WTC11 (cell line): ENCODE measurements at regions not wholly inside any gene's neighbourhood (a gene's known extent, or its start where the extent isn't known, plus 50 kb on each side); places are given as distances from the start of the nearest gene placed in this dataset.

Source experiments
- ATAC-seq: fragments of 200-7000 bp; cut with Tn5 transposase; 2 replicates; pipeline ENCODE4 v1.10.0; 2021; ENCODE audit warnings: mild to moderate bottlenecking, moderate library complexity
- CTCF ChIA-PET: fragments of 300-600 bp; sonication (Branson Sonifier 250); formaldehyde crosslinking; loops from one replicate; lab custom pipeline; 2021; ENCODE audit warnings: antibody characterized with exemption; lab: Charles Lee
- POLR2A ChIA-PET: fragments of 350-600 bp; sonication (Branson Sonifier 250); formaldehyde crosslinking; loops from one replicate; lab custom pipeline; 2021; ENCODE audit warnings: antibody characterized with exemption; lab: Charles Lee
- DNase-seq: peaks from one replicate; pipeline ENCODE4 v3.0.0; 2021; ENCODE audit warnings: low spot score
- H3K27ac Mint-ChIP-seq: 2 replicates; pipeline ENCODE4 v1.8.0; 2021; ENCODE audit warnings: mixed read lengths
- H3K27me3 Mint-ChIP-seq: 2 replicates; pipeline ENCODE4 v1.8.0; 2021; ENCODE audit warnings: low read depth, mild to moderate bottlenecking, moderate library complexity, mixed read lengths
- H3K36me3 Mint-ChIP-seq: 2 replicates; pipeline ENCODE4 v1.8.0; 2021; ENCODE audit warnings: mixed read lengths
- H3K4me1 Mint-ChIP-seq: 2 replicates; pipeline ENCODE4 v1.8.0; 2022; ENCODE audit warnings: mixed read lengths
- H3K4me3 Mint-ChIP-seq: 2 replicates; pipeline ENCODE4 v1.8.0; 2021; ENCODE audit warnings: mild to moderate bottlenecking, moderate library complexity, mixed read lengths
- H3K9me3 Mint-ChIP-seq: 2 replicates; pipeline ENCODE4 v1.8.0; 2021; ENCODE audit warnings: mixed read lengths
- AR ChIP-seq: fragments of 250-450 bp; sonication (Bioruptor Pico); IDR thresholded peaks from 2 replicates; pipeline ENCODE4 v1.9.0; 2021; ENCODE audit warnings: mild to moderate bottlenecking
- ATF2 ChIP-seq: sonication (generic); formaldehyde crosslinking; IDR thresholded peaks from 2 replicates; pipeline ENCODE4 v1.8.1; 2022; ENCODE audit warnings: low read depth, missing genetic modification reagents, borderline replicate concordance
- EMX1 ChIP-seq: fragments of 250-450 bp; sonication (Bioruptor Pico); IDR thresholded peaks from 2 replicates; pipeline ENCODE4 v1.8.0; 2021; ENCODE audit warnings: mild to moderate bottlenecking
- ESRRA ChIP-seq: sonication (generic); formaldehyde crosslinking; IDR thresholded peaks from 2 replicates; pipeline ENCODE4 v1.8.1; 2022; ENCODE audit warnings: mild to moderate bottlenecking, missing genetic modification reagents, borderline replicate concordance
- GABPB1 ChIP-seq: sonication (generic); formaldehyde crosslinking; IDR thresholded peaks from 2 replicates; pipeline ENCODE4 v1.8.1; 2023; ENCODE audit warnings: mild to moderate bottlenecking, missing genetic modification reagents
- GRHL2 ChIP-seq: fragments of 250-450 bp; sonication (Bioruptor Pico); IDR thresholded peaks from 2 replicates; pipeline ENCODE4 v1.8.0; 2022; ENCODE audit warnings: mild to moderate bottlenecking, moderate library complexity; ENCODE audit not compliant: insufficient replicate concordance, severe bottlenecking
- IRF1 ChIP-seq: sonication (generic); formaldehyde crosslinking; IDR thresholded peaks from 2 replicates; pipeline ENCODE4 v1.8.0; 2023; ENCODE audit warnings: missing genetic modification reagents
- IRF2 ChIP-seq: sonication (generic); formaldehyde crosslinking; IDR thresholded peaks from 2 replicates; pipeline ENCODE4 v1.8.0; 2022; ENCODE audit warnings: low read depth, missing genetic modification reagents, borderline replicate concordance
- JAZF1 ChIP-seq: fragments of 250-450 bp; sonication (Bioruptor Pico); IDR thresholded peaks from 2 replicates; pipeline ENCODE4 v1.9.0; 2021; ENCODE audit warnings: moderate library complexity, mild to moderate bottlenecking, inconsistent platforms
- JUN ChIP-seq: sonication (generic); formaldehyde crosslinking; IDR thresholded peaks from 2 replicates; pipeline ENCODE4 v1.8.0; 2023; ENCODE audit warnings: mild to moderate bottlenecking, missing genetic modification reagents
- MAX ChIP-seq: sonication (generic); formaldehyde crosslinking; IDR thresholded peaks from 2 replicates; pipeline ENCODE4 v1.8.0; 2022; ENCODE audit warnings: mild to moderate bottlenecking, missing genetic modification reagents
- NFATC4 ChIP-seq: fragments of 250-450 bp; sonication (Bioruptor Pico); IDR thresholded peaks from 2 replicates; pipeline ENCODE4 v1.9.0; 2021; ENCODE audit warnings: mild to moderate bottlenecking
- NFE2L1 ChIP-seq: sonication (generic); formaldehyde crosslinking; IDR thresholded peaks from 2 replicates; pipeline ENCODE4 v1.8.1; 2023; ENCODE audit warnings: missing genetic modification reagents
- NR3C1 ChIP-seq: sonication (generic); formaldehyde crosslinking; conservative IDR thresholded peaks from 2 replicates; pipeline ENCODE4 v1.8.1; 2023; ENCODE audit warnings: low read depth, mild to moderate bottlenecking, missing genetic modification reagents
- RELA ChIP-seq: sonication (generic); formaldehyde crosslinking; IDR thresholded peaks from 2 replicates; pipeline ENCODE4 v1.8.1; 2022; ENCODE audit warnings: missing genetic modification reagents, mild to moderate bottlenecking, borderline replicate concordance
- SMAD3 ChIP-seq: sonication (generic); formaldehyde crosslinking; IDR thresholded peaks from 2 replicates; pipeline ENCODE4 v1.8.0; 2022; ENCODE audit warnings: missing genetic modification reagents, mild to moderate bottlenecking, borderline replicate concordance
- TEAD1 ChIP-seq: sonication (generic); formaldehyde crosslinking; IDR thresholded peaks from 2 replicates; pipeline ENCODE4 v1.8.0; 2022; ENCODE audit warnings: mild to moderate bottlenecking, missing genetic modification reagents
- TEAD4 ChIP-seq: sonication (generic); formaldehyde crosslinking; IDR thresholded peaks from 2 replicates; pipeline ENCODE4 v1.8.0; 2022; ENCODE audit warnings: mild to moderate bottlenecking, missing genetic modification reagents
- ZBTB21 ChIP-seq: sonication (generic); formaldehyde crosslinking; IDR thresholded peaks from 2 replicates; pipeline ENCODE4 v1.8.1; 2023; ENCODE audit warnings: mild to moderate bottlenecking, missing genetic modification reagents, borderline replicate concordance
- ZNF396 ChIP-seq: fragments of 250-450 bp; sonication (Bioruptor Pico); IDR thresholded peaks from 2 replicates; pipeline ENCODE4 v1.8.0; 2021; ENCODE audit warnings: mild to moderate bottlenecking, moderate library complexity, borderline replicate concordance
- TF ChIP-seq, protein P1 (sequence below): sonication (generic); formaldehyde crosslinking; IDR thresholded peaks from 2 replicates; pipeline ENCODE4 v1.8.1; 2023; ENCODE audit warnings: mild to moderate bottlenecking, missing genetic modification reagents, moderate library complexity
- TF ChIP-seq, protein P2 (sequence below): sonication (generic); formaldehyde crosslinking; IDR thresholded peaks from 2 replicates; pipeline ENCODE4 v1.8.1; 2023; ENCODE audit warnings: mild to moderate bottlenecking, missing genetic modification reagents, borderline replicate concordance
- TF ChIP-seq, protein P3 (sequence below): sonication (generic); formaldehyde crosslinking; IDR thresholded peaks from 2 replicates; pipeline ENCODE4 v1.8.1; 2023; ENCODE audit warnings: mild to moderate bottlenecking, missing genetic modification reagents
- TF ChIP-seq, protein P4 (sequence below): sonication (generic); formaldehyde crosslinking; IDR thresholded peaks from 2 replicates; pipeline ENCODE4 v1.8.1; 2022; ENCODE audit warnings: low read depth, mild to moderate bottlenecking, moderate library complexity, missing genetic modification reagents, borderline replicate concordance

DNA sequence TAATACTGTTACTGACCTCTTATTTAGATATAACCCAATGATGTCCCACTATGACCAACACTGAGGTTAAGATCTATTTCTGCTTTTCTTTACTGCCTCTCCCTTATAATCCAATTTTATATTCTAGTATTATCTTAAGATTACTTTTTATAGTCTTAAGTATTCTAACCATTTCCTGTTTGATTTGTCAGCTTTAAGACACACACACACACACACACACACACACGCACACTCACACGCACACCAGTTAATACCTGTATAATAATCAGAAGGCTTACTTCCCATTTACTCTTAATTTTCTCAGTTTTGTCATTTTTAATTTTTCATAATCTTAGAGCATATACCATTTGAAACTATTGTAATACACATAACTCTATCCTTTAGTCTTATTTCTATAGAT lies 226.0 kb upstream of the C11orf87 start (continued):
- no peak for TF ChIP-seq ATF2
- TF ChIP-seq, protein P1, sequence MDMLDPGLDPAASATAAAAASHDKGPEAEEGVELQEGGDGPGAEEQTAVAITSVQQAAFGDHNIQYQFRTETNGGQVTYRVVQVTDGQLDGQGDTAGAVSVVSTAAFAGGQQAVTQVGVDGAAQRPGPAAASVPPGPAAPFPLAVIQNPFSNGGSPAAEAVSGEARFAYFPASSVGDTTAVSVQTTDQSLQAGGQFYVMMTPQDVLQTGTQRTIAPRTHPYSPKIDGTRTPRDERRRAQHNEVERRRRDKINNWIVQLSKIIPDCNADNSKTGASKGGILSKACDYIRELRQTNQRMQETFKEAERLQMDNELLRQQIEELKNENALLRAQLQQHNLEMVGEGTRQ (CRISPR knock-in tag) = no peak
- TF ChIP-seq NR3C1 = no peak
- no peak for TF ChIP-seq TEAD1
- no peak for TF ChIP-seq ZBTB21 (CRISPR knock-in tag)
- no peak for TF ChIP-seq MAX
- TF ChIP-seq, protein P2, sequence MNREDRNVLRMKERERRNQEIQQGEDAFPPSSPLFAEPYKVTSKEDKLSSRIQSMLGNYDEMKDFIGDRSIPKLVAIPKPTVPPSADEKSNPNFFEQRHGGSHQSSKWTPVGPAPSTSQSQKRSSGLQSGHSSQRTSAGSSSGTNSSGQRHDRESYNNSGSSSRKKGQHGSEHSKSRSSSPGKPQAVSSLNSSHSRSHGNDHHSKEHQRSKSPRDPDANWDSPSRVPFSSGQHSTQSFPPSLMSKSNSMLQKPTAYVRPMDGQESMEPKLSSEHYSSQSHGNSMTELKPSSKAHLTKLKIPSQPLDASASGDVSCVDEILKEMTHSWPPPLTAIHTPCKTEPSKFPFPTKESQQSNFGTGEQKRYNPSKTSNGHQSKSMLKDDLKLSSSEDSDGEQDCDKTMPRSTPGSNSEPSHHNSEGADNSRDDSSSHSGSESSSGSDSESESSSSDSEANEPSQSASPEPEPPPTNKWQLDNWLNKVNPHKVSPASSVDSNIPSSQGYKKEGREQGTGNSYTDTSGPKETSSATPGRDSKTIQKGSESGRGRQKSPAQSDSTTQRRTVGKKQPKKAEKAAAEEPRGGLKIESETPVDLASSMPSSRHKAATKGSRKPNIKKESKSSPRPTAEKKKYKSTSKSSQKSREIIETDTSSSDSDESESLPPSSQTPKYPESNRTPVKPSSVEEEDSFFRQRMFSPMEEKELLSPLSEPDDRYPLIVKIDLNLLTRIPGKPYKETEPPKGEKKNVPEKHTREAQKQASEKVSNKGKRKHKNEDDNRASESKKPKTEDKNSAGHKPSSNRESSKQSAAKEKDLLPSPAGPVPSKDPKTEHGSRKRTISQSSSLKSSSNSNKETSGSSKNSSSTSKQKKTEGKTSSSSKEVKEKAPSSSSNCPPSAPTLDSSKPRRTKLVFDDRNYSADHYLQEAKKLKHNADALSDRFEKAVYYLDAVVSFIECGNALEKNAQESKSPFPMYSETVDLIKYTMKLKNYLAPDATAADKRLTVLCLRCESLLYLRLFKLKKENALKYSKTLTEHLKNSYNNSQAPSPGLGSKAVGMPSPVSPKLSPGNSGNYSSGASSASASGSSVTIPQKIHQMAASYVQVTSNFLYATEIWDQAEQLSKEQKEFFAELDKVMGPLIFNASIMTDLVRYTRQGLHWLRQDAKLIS (CRISPR knock-in tag) = no peak
- TF ChIP-seq, all 79 proteins: peak for 0

DNA sequence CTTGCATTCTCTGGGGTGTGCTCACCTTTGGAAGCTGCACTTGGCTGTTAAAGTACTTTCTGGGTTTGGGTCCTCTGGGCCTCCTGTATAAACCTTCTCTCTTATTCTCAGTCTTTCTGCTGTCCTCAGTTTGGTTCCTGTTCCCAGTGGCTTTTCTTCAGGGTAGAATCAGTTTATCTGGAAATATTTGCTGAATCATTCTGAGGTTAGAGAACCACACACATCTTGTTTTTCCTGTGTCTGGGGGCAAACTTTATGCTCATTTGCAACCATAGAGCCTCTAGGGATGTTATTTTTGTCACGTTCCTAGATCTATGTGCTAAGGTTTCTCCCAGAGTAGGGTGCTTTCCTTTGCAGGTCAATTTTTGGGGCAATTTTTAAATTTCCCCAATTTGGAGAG lies 224.3 kb upstream of the C11orf87 start:
- H3K36me3 Mint-ChIP-seq = peaks cover under 1% of the 10 kb centered on the region; the same call in 1 of the 2 replicates
- ChIA-PET POLR2A (no interaction called here), CTCF (no interaction called here)
- H3K4me3 Mint-ChIP-seq = no peak overlapping the region
- no peaks in the 10 kb centered on the region for H3K4me1 Mint-ChIP-seq
- TF ChIP-seq NFE2L1 (CRISPR knock-in tag) (no peak), NFATC4 (CRISPR knock-in tag) (no peak), JUN (CRISPR knock-in tag) (no peak), SMAD3 (CRISPR knock-in tag) (no peak), RELA (no peak), IRF1 (CRISPR knock-in tag) (no peak)
- no peaks in the 10 kb centered on the region for H3K27me3 Mint-ChIP-seq
- peaks cover 8% of the 10 kb centered on the region for H3K9me3 Mint-ChIP-seq
- no peak overlapping the region for H3K27ac Mint-ChIP-seq
- ATAC-seq (no peak), DNase-seq (no peak)

- ATAC-seq (no peak), DNase-seq (no peak)
- H3K27me3 Mint-ChIP-seq = no peaks in the 10 kb centered on the region
- H3K27ac Mint-ChIP-seq = no peak overlapping the region
- peaks cover 12% of the 10 kb centered on the region for H3K9me3 Mint-ChIP-seq
- POLR2A ChIA-PET = no interaction called here
- no peaks in the 10 kb centered on the region for H3K4me1 Mint-ChIP-seq
- H3K36me3 Mint-ChIP-seq = peaks cover 9% of the 10 kb centered on the region
- no peak overlapping the region for H3K4me3 Mint-ChIP-seq
- CTCF ChIA-PET = no interaction called here
- no peak for TF ChIP-seq JAZF1 (CRISPR knock-in tag)
- no peak for TF ChIP-seq GABPB1 (CRISPR knock-in tag)
- TF ChIP-seq IRF2 (CRISPR knock-in tag) = no peak
- no peak for TF ChIP-seq TEAD4 (CRISPR knock-in tag)
- no peak for TF ChIP-seq AR (CRISPR knock-in tag)
- TF ChIP-seq, protein P3, sequence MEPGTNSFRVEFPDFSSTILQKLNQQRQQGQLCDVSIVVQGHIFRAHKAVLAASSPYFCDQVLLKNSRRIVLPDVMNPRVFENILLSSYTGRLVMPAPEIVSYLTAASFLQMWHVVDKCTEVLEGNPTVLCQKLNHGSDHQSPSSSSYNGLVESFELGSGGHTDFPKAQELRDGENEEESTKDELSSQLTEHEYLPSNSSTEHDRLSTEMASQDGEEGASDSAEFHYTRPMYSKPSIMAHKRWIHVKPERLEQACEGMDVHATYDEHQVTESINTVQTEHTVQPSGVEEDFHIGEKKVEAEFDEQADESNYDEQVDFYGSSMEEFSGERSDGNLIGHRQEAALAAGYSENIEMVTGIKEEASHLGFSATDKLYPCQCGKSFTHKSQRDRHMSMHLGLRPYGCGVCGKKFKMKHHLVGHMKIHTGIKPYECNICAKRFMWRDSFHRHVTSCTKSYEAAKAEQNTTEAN = no peak
- no peak for TF ChIP-seq ZNF396
- TF ChIP-seq ESRRA (CRISPR knock-in tag) = no peak
- TF ChIP-seq EMX1 (CRISPR knock-in tag) = no peak
- no peak for TF ChIP-seq GRHL2 (CRISPR knock-in tag)
- TF ChIP-seq, protein P4, sequence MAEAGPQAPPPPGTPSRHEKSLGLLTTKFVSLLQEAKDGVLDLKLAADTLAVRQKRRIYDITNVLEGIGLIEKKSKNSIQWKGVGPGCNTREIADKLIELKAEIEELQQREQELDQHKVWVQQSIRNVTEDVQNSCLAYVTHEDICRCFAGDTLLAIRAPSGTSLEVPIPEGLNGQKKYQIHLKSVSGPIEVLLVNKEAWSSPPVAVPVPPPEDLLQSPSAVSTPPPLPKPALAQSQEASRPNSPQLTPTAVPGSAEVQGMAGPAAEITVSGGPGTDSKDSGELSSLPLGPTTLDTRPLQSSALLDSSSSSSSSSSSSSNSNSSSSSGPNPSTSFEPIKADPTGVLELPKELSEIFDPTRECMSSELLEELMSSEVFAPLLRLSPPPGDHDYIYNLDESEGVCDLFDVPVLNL (CRISPR knock-in tag) = no peak
These were observed 218.8 kb upstream of the C11orf87 start for GRCh38 chr11:109203176-109203575.
